ENCODE measurements at regions not wholly inside any gene's neighbourhood (a gene's known extent, or its start where the extent isn't known, plus 50 kb on each side); places are given as distances from the start of the nearest gene placed in this dataset.

- TF ChIP-seq, protein P1, sequence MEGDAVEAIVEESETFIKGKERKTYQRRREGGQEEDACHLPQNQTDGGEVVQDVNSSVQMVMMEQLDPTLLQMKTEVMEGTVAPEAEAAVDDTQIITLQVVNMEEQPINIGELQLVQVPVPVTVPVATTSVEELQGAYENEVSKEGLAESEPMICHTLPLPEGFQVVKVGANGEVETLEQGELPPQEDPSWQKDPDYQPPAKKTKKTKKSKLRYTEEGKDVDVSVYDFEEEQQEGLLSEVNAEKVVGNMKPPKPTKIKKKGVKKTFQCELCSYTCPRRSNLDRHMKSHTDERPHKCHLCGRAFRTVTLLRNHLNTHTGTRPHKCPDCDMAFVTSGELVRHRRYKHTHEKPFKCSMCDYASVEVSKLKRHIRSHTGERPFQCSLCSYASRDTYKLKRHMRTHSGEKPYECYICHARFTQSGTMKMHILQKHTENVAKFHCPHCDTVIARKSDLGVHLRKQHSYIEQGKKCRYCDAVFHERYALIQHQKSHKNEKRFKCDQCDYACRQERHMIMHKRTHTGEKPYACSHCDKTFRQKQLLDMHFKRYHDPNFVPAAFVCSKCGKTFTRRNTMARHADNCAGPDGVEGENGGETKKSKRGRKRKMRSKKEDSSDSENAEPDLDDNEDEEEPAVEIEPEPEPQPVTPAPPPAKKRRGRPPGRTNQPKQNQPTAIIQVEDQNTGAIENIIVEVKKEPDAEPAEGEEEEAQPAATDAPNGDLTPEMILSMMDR (IDR thresholded peaks at IDR 0.05; ENCODE audit: low read depth, low read length, poor library complexity, severe bottlenecking) = no peak
- TF ChIP-seq EZH2phosphoT487 (IDR thresholded peaks at IDR 0.05; ENCODE audit: borderline replicate concordance, low read length) = no peak
Observed at GRCh38 chrX:110853610-110854009, 58.0 kb upstream of the CHRDL1 start.

Measured in DOHH2 (cell line).